HEK293 (cell line): ENCODE measurements at regions not wholly inside any gene's neighbourhood (a gene's known extent, or its start where the extent isn't known, plus 50 kb on each side); places are given as distances from the start of the nearest gene placed in this dataset.

Source experiments
- CTCF ChIA-PET: fragments of 350-600 bp; formaldehyde crosslinking; extraction: SDS; loops from one replicate; lab custom pipeline; 2021; ENCODE audit warnings: antibody characterized with exemption; lab: Yijun Ruan, JAX
- POLR2A ChIA-PET: fragments of 300-600 bp; formaldehyde crosslinking; extraction: SDS; loops from one replicate; lab custom pipeline; 2020; ENCODE audit warnings: antibody characterized with exemption, inconsistent platforms; lab: Yijun Ruan, JAX
- H3K27ac ChIP-seq: fragments of 200-500 bp; sonication (Bioruptor generic); 2 replicates; pipeline ENCODE4 v1.5.1; 2014; ENCODE audit warnings: low read depth, low read length, control low read depth, inconsistent platforms; ENCODE audit errors: extremely low read depth
- H3K36me3 ChIP-seq, 2 experiments: fragments of 200-500 bp in 1 of 2; sonication (Bioruptor generic) in 1 of 2; 1 replicate in 1 of 2; 2 replicates in 1 of 2; pipeline ENCODE4 v1.5.1; 2014 to 2017; ENCODE audit warnings: inconsistent platforms in 2 of 2, low read length in 2 of 2; ENCODE audit not compliant: control insufficient read depth in 2 of 2, insufficient read depth in 1 of 2
- H3K4me1 ChIP-seq: fragments of 200-500 bp; sonication (Bioruptor generic); 2 replicates; pipeline ENCODE4 v1.5.1; 2014; ENCODE audit warnings: mild to moderate bottlenecking, low read length, inconsistent platforms; ENCODE audit not compliant: control insufficient read depth, insufficient read depth
- H3K4me3 ChIP-seq: 2 replicates; pipeline ENCODE4 v1.5.1; 2011; ENCODE audit warnings: low read depth, mild to moderate bottlenecking, control low read depth, low read length, moderate library complexity
- H3K9me3 ChIP-seq: fragments of 200-500 bp; sonication (Bioruptor generic); 2 replicates; pipeline ENCODE4 v1.5.1; 2014; ENCODE audit warnings: low read depth, low read length, inconsistent platforms; ENCODE audit not compliant: control insufficient read depth, insufficient read depth
- FEZF1 ChIP-seq: fragments of 450-650 bp; formaldehyde crosslinking; IDR thresholded peaks from 2 replicates; pipeline ENCODE4 v1.5.1; 2016; ENCODE audit warnings: missing biosample characterization, missing genetic modification characterization
- KLF16 ChIP-seq: fragments of 450-650 bp; formaldehyde crosslinking; IDR thresholded peaks from 2 replicates; pipeline ENCODE4 v1.5.1; 2017; ENCODE audit warnings: missing biosample characterization, missing genetic modification characterization
- KLF7 ChIP-seq: fragments of 450-650 bp; formaldehyde crosslinking; IDR thresholded peaks from 2 replicates; pipeline ENCODE4 v1.5.1; 2016; ENCODE audit warnings: missing biosample characterization, missing genetic modification characterization, borderline replicate concordance
- MZF1 ChIP-seq: fragments of 450-650 bp; formaldehyde crosslinking; IDR thresholded peaks from 2 replicates; pipeline ENCODE4 v1.5.1; 2017; ENCODE audit warnings: missing biosample characterization, missing genetic modification characterization, borderline replicate concordance
- OSR2 ChIP-seq: fragments of 450-650 bp; formaldehyde crosslinking; IDR thresholded peaks from 2 replicates; pipeline ENCODE4 v1.5.1; 2016; ENCODE audit warnings: missing biosample characterization, missing genetic modification characterization
- REPIN1 ChIP-seq: fragments of 450-650 bp; formaldehyde crosslinking; IDR thresholded peaks from 2 replicates; pipeline ENCODE4 v1.5.1; 2017; ENCODE audit warnings: missing biosample characterization, missing genetic modification characterization, low read depth
- YY2 ChIP-seq: fragments of 450-650 bp; formaldehyde crosslinking; IDR thresholded peaks from 2 replicates; pipeline ENCODE4 v1.5.1; 2016; ENCODE audit warnings: missing biosample characterization, missing genetic modification characterization
- ZEB2 ChIP-seq: fragments of 450-650 bp; formaldehyde crosslinking; IDR thresholded peaks from 2 replicates; pipeline ENCODE4 v1.5.1; 2016; ENCODE audit warnings: missing biosample characterization, missing genetic modification characterization
- ZNF10 ChIP-seq: fragments of 450-650 bp; formaldehyde crosslinking; IDR thresholded peaks from 2 replicates; pipeline ENCODE4 v1.5.1; 2017; ENCODE audit warnings: missing biosample characterization, missing genetic modification characterization
- ZNF157 ChIP-seq: fragments of 450-650 bp; formaldehyde crosslinking; IDR thresholded peaks from 2 replicates; pipeline ENCODE4 v1.5.1; 2016; ENCODE audit warnings: missing biosample characterization, missing genetic modification characterization
- ZNF169 ChIP-seq: fragments of 450-650 bp; formaldehyde crosslinking; IDR thresholded peaks from 2 replicates; pipeline ENCODE4 v1.5.1; 2016; ENCODE audit warnings: missing biosample characterization, missing genetic modification characterization
- ZNF211 ChIP-seq: fragments of 450-650 bp; formaldehyde crosslinking; IDR thresholded peaks from 2 replicates; pipeline ENCODE4 v1.5.1; 2016; ENCODE audit warnings: low read depth, missing biosample characterization, missing genetic modification characterization
- ZNF221 ChIP-seq: fragments of 450-650 bp; formaldehyde crosslinking; IDR thresholded peaks from 2 replicates; pipeline ENCODE4 v1.5.1; 2017; ENCODE audit warnings: missing biosample characterization, missing genetic modification characterization, borderline replicate concordance
- ZNF292 ChIP-seq: fragments of 450-650 bp; formaldehyde crosslinking; IDR thresholded peaks from 2 replicates; pipeline ENCODE4 v1.5.1; 2016; ENCODE audit warnings: low read depth, missing biosample characterization, missing genetic modification characterization, borderline replicate concordance
- ZNF473 ChIP-seq: fragments of 450-650 bp; formaldehyde crosslinking; IDR thresholded peaks from 2 replicates; pipeline ENCODE4 v1.5.1; 2017; ENCODE audit warnings: missing biosample characterization, missing genetic modification characterization
- ZNF510 ChIP-seq: fragments of 450-650 bp; formaldehyde crosslinking; IDR thresholded peaks from 2 replicates; pipeline ENCODE4 v1.5.1; 2018; ENCODE audit warnings: mild to moderate bottlenecking, missing genetic modification characterization, missing biosample characterization; ENCODE audit not compliant: insufficient replicate concordance
- ZNF548 ChIP-seq: fragments of 450-650 bp; formaldehyde crosslinking; IDR thresholded peaks from 2 replicates; pipeline ENCODE4 v1.5.1; 2016; ENCODE audit warnings: missing biosample characterization, missing genetic modification characterization
- ZNF768 ChIP-seq: fragments of 450-650 bp; formaldehyde crosslinking; IDR thresholded peaks from 2 replicates; pipeline ENCODE4 v1.5.1; 2018; ENCODE audit warnings: missing biosample characterization, mild to moderate bottlenecking, missing genetic modification characterization
- ZNF776 ChIP-seq: fragments of 450-650 bp; formaldehyde crosslinking; IDR thresholded peaks from 2 replicates; pipeline ENCODE4 v1.5.0; 2017; ENCODE audit warnings: missing biosample characterization, missing genetic modification characterization, borderline replicate concordance
- ZNF843 ChIP-seq: fragments of 450-650 bp; formaldehyde crosslinking; IDR thresholded peaks from 2 replicates; pipeline ENCODE4 v1.5.1; 2016; ENCODE audit warnings: missing biosample characterization, missing genetic modification characterization
- ZSCAN16 ChIP-seq: fragments of 450-650 bp; formaldehyde crosslinking; IDR thresholded peaks from 2 replicates; pipeline ENCODE4 v1.5.1; 2016; ENCODE audit warnings: missing biosample characterization, missing genetic modification characterization
- TF ChIP-seq, protein P1 (sequence below): fragments of 450-650 bp; formaldehyde crosslinking; IDR thresholded peaks from 2 replicates; pipeline ENCODE4 v1.5.1; 2017; ENCODE audit warnings: missing biosample characterization, missing genetic modification characterization
- TF ChIP-seq, protein P2 (sequence below): fragments of 450-650 bp; formaldehyde crosslinking; conservative IDR thresholded peaks from 2 replicates; pipeline ENCODE4 v1.5.1; 2016; ENCODE audit warnings: low read depth, missing biosample characterization, missing genetic modification characterization
- TF ChIP-seq, protein P3 (sequence below): fragments of 450-650 bp; formaldehyde crosslinking; IDR thresholded peaks from 2 replicates; pipeline ENCODE4 v1.5.1; 2016; ENCODE audit warnings: missing biosample characterization, missing genetic modification characterization
- TF ChIP-seq, protein P4 (sequence below): fragments of 450-650 bp; formaldehyde crosslinking; IDR thresholded peaks from 2 replicates; pipeline ENCODE4 v1.5.1; 2016; ENCODE audit warnings: missing biosample characterization, missing genetic modification characterization
- TF ChIP-seq, protein P5 (sequence below): fragments of 450-650 bp; IDR thresholded peaks from 2 replicates; pipeline ENCODE4 v1.5.1; 2018; ENCODE audit warnings: missing biosample characterization, missing genetic modification characterization

DNA sequence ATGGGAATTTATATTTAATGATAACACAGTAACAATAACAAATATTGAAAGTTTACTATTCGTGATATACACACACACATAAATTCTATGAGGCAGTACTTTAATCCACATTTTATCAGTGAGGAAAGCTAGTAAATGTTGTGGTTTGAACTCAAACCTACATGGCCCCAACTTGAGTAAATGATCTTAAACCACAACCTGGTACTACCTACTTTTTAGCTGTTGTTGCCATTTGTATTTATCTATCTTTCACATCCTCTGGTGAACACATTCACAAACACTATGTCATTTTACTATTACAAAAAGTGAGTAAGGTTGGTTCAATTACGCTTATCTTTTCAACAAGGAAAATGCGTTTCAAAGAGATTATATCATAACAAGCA lies 186.1 kb downstream of the SMC2 start:
- ChIA-PET CTCF (no interaction called here), POLR2A (no interaction called here)
- TF ChIP-seq YY2 (tag by site-specific recombination) (no peak), ZNF768 (tag by site-specific recombination) (no peak), FEZF1 (tag by site-specific recombination) (peak; percentile 68), ZNF221 (tag by site-specific recombination) (no peak), ZNF211 (tag by site-specific recombination) (no peak), REPIN1 (tag by site-specific recombination) (no peak), MZF1 (tag by site-specific recombination) (no peak), ZNF169 (no peak), KLF7 (tag by site-specific recombination) (no peak), ZNF473 (tag by site-specific recombination) (no peak), ZNF157 (tag by site-specific recombination) (no peak), ZNF10 (tag by site-specific recombination) (no peak), ZNF548 (tag by site-specific recombination) (no peak), ZNF843 (0 out of 2 replicates have a peak, but pooled peaks have one; percentile 21), ZNF292 (tag by site-specific recombination) (no peak), ZNF776 (tag by site-specific recombination) (no peak), ZSCAN16 (tag by site-specific recombination) (no peak), ZEB2 (tag by site-specific recombination) (no peak), ZNF510 (tag by site-specific recombination) (no peak), KLF16 (tag by site-specific recombination) (peak; percentile 38; the same call in 1 of the 2 replicates), OSR2 (peak; percentile 16; the same call in 1 of the 2 replicates)
- TF ChIP-seq, protein P1, sequence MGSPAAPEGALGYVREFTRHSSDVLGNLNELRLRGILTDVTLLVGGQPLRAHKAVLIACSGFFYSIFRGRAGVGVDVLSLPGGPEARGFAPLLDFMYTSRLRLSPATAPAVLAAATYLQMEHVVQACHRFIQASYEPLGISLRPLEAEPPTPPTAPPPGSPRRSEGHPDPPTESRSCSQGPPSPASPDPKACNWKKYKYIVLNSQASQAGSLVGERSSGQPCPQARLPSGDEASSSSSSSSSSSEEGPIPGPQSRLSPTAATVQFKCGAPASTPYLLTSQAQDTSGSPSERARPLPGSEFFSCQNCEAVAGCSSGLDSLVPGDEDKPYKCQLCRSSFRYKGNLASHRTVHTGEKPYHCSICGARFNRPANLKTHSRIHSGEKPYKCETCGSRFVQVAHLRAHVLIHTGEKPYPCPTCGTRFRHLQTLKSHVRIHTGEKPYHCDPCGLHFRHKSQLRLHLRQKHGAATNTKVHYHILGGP (tag by site-specific recombination), result no peak
- TF ChIP-seq, protein P2, sequence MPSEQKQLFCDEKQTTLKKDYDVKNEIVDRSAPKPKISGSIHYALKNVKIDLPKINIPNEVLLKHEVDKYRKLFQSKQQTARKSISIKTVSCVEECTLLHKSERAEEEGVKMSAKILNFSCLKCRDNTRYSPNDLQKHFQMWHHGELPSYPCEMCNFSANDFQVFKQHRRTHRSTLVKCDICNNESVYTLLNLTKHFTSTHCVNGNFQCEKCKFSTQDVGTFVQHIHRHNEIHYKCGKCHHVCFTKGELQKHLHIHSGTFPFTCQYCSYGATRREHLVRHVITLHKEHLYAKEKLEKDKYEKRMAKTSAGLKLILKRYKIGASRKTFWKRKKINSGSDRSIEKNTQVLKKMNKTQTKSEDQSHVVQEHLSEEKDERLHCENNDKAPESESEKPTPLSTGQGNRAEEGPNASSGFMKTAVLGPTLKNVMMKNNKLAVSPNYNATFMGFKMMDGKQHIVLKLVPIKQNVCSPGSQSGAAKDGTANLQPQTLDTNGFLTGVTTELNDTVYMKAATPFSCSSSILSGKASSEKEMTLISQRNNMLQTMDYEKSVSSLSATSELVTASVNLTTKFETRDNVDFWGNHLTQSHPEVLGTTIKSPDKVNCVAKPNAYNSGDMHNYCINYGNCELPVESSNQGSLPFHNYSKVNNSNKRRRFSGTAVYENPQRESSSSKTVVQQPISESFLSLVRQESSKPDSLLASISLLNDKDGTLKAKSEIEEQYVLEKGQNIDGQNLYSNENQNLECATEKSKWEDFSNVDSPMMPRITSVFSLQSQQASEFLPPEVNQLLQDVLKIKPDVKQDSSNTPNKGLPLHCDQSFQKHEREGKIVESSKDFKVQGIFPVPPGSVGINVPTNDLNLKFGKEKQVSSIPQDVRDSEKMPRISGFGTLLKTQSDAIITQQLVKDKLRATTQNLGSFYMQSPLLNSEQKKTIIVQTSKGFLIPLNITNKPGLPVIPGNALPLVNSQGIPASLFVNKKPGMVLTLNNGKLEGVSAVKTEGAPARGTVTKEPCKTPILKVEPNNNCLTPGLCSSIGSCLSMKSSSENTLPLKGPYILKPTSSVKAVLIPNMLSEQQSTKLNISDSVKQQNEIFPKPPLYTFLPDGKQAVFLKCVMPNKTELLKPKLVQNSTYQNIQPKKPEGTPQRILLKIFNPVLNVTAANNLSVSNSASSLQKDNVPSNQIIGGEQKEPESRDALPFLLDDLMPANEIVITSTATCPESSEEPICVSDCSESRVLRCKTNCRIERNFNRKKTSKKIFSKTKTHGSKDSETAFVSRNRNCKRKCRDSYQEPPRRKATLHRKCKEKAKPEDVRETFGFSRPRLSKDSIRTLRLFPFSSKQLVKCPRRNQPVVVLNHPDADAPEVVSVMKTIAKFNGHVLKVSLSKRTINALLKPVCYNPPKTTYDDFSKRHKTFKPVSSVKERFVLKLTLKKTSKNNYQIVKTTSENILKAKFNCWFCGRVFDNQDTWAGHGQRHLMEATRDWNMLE (tag by site-specific recombination), result no peak
- TF ChIP-seq, protein P3, sequence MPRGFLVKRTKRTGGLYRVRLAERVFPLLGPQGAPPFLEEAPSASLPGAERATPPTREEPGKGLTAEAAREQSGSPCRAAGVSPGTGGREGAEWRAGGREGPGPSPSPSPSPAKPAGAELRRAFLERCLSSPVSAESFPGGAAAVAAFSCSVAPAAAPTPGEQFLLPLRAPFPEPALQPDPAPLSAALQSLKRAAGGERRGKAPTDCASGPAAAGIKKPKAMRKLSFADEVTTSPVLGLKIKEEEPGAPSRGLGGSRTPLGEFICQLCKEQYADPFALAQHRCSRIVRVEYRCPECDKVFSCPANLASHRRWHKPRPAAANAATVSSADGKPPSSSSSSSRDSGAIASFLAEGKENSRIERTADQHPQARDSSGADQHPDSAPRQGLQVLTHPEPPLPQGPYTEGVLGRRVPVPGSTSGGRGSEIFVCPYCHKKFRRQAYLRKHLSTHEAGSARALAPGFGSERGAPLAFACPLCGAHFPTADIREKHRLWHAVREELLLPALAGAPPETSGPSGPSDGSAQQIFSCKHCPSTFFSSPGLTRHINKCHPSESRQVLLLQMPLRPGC (tag by site-specific recombination), result no peak
- TF ChIP-seq, protein P4, sequence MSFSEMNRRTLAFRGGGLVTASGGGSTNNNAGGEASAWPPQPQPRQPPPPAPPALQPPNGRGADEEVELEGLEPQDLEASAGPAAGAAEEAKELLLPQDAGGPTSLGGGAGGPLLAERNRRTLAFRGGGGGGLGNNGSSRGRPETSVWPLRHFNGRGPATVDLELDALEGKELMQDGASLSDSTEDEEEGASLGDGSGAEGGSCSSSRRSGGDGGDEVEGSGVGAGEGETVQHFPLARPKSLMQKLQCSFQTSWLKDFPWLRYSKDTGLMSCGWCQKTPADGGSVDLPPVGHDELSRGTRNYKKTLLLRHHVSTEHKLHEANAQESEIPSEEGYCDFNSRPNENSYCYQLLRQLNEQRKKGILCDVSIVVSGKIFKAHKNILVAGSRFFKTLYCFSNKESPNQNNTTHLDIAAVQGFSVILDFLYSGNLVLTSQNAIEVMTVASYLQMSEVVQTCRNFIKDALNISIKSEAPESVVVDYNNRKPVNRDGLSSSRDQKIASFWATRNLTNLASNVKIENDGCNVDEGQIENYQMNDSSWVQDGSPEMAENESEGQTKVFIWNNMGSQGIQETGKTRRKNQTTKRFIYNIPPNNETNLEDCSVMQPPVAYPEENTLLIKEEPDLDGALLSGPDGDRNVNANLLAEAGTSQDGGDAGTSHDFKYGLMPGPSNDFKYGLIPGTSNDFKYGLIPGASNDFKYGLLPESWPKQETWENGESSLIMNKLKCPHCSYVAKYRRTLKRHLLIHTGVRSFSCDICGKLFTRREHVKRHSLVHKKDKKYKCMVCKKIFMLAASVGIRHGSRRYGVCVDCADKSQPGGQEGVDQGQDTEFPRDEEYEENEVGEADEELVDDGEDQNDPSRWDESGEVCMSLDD (tag by site-specific recombination), result no peak
- TF ChIP-seq, protein P5, sequence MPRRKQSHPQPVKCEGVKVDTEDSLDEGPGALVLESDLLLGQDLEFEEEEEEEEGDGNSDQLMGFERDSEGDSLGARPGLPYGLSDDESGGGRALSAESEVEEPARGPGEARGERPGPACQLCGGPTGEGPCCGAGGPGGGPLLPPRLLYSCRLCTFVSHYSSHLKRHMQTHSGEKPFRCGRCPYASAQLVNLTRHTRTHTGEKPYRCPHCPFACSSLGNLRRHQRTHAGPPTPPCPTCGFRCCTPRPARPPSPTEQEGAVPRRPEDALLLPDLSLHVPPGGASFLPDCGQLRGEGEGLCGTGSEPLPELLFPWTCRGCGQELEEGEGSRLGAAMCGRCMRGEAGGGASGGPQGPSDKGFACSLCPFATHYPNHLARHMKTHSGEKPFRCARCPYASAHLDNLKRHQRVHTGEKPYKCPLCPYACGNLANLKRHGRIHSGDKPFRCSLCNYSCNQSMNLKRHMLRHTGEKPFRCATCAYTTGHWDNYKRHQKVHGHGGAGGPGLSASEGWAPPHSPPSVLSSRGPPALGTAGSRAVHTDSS, result no peak

More for the DNA sequence above, 186.1 kb downstream of the SMC2 start:
- no peaks in the 10 kb centered on the region for H3K4me1 ChIP-seq
- no peak overlapping the region for H3K27ac ChIP-seq
- no peaks in the 10 kb centered on the region for H3K36me3 ChIP-seq
- H3K9me3 ChIP-seq, result no peaks in the 10 kb centered on the region
- no peak overlapping the region for H3K4me3 ChIP-seq
